ENCODE measurements at regions not wholly inside any gene's neighbourhood (a gene's known extent, or its start where the extent isn't known, plus 50 kb on each side); places are given as distances from the start of the nearest gene placed in this dataset.

DNA sequence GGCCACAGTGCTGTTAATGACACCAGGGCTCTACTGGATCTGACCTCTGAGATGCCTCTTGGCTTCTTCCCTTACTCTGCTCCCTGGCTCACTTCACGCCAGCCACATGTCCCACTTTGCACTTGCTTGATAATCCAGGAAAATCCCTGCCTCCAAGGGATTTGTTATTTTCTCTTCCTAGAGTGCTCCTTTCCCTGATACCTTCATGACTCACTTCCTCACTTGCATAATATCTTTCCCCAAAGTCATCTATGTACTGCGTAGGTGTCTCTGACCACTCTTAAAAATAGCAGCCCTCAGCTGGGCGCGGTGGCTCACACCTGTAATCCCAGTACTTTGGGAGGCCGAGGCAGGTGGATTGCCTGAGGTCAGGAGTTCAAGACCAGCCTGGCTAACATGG is 572.3 kb downstream of the PLCL1 start:
- Histone ChIP-seq H3K9me3 (replicated peaks; ENCODE audit: insufficient read depth, low read length) (no peaks in the 10 kb centered on the region), H2AFZ (ENCODE audit: low read length) (no peak overlapping the region), H3K4me2 (ENCODE audit: low read depth, low read length) (no peak overlapping the region), H3F3A (ENCODE audit: insufficient read depth, low read length) (peaks cover 9% of the 10 kb centered on the region), H3K27ac (ENCODE audit: low read length) (no peak overlapping the region), H3K9me2 (replicated peaks; ENCODE audit: insufficient read depth, low read length) (no peaks in the 10 kb centered on the region), H3K4me1 (ENCODE audit: low read length) (peaks cover 10% of the 10 kb centered on the region), H3K27me3 (replicated peaks; ENCODE audit: insufficient read depth, low read length) (peaks cover 92% of the 10 kb centered on the region), H3K79me2 (ENCODE audit: low read length) (no peaks in the 10 kb centered on the region), H4K20me1 (ENCODE audit: insufficient read depth, low read length) (peaks cover 21% of the 10 kb centered on the region), H3K9ac (ENCODE audit: low read length) (no peak overlapping the region), H3K4me3 (ENCODE audit: low read length) (no peak overlapping the region), H3K36me3 (replicated peaks; ENCODE audit: insufficient read depth, low read length) (no peaks in the 10 kb centered on the region)
- no peak for DNase-seq
- TF ChIP-seq CTCF (IDR thresholded peaks at IDR 0.05; ENCODE audit: low read length) (no peak), EZH2phosphoT487 (IDR thresholded peaks at IDR 0.05; ENCODE audit: low read length) (no peak), EZH2 (optimal IDR thresholded peaks at IDR 0.05; ENCODE audit: low read depth, low read length) (no peak)

DNA sequence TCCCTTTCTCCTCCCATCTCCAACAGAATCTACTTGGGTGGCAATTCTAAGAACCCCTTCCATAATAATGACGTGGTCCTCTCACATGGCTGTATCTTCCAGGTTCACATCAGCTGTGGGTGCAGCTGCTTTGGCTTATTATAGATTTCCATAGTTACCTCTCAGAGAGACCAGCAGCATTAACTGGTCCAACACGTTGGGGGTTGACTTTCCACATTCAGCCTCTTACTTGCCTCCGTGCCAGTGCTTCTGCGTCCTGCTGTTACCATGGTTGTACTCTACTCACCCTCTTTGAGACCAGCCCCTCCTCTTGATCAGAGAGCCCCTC is 570.7 kb downstream of the PLCL1 start:
- H3K9me3 ChIP-seq (replicated peaks; ENCODE audit: insufficient read depth, low read length) = no peaks in the 10 kb centered on the region
- no peak overlapping the region for H3K27ac ChIP-seq (ENCODE audit: low read length)
- H3K4me2 ChIP-seq (ENCODE audit: low read depth, low read length) = no peak overlapping the region
- H3K36me3 ChIP-seq (replicated peaks; ENCODE audit: insufficient read depth, low read length) = no peaks in the 10 kb centered on the region
- peaks cover 92% of the 10 kb centered on the region for H3K27me3 ChIP-seq (replicated peaks; ENCODE audit: insufficient read depth, low read length)
- TF ChIP-seq EZH2phosphoT487 (IDR thresholded peaks at IDR 0.05; ENCODE audit: low read length) (no peak), CTCF (IDR thresholded peaks at IDR 0.05; ENCODE audit: low read length) (no peak), EZH2 (optimal IDR thresholded peaks at IDR 0.05; ENCODE audit: low read depth, low read length) (no peak)
- no peak overlapping the region for H3K9ac ChIP-seq (ENCODE audit: low read length)
- no peaks in the 10 kb centered on the region for H3K79me2 ChIP-seq (ENCODE audit: low read length)
- DNase-seq = no peak
- peaks cover 27% of the 10 kb centered on the region for H4K20me1 ChIP-seq (ENCODE audit: insufficient read depth, low read length)
- H3K4me3 ChIP-seq (ENCODE audit: low read length) = no peak overlapping the region
- H2AFZ ChIP-seq (ENCODE audit: low read length) = no peak overlapping the region
- H3F3A ChIP-seq (ENCODE audit: insufficient read depth, low read length) = peaks cover 15% of the 10 kb centered on the region
- H3K9me2 ChIP-seq (replicated peaks; ENCODE audit: insufficient read depth, low read length) = no peaks in the 10 kb centered on the region
- peaks cover 13% of the 10 kb centered on the region for H3K4me1 ChIP-seq (ENCODE audit: low read length)

GRCh38 chr2:198374375-198375082 is 570.1 kb downstream of the PLCL1 start:
- H3K9me2 ChIP-seq (replicated peaks; ENCODE audit: insufficient read depth, low read length) = no peaks in the 10 kb centered on the region
- no peak overlapping the region for H2AFZ ChIP-seq (ENCODE audit: low read length)
- DNase-seq = peak; percentile 58
- H3K9ac ChIP-seq (ENCODE audit: low read length) = no peak overlapping the region
- no peak overlapping the region for H3K27ac ChIP-seq (ENCODE audit: low read length)
- TF ChIP-seq CTCF (IDR thresholded peaks at IDR 0.05; ENCODE audit: low read length) (peak; percentile 83), EZH2 (optimal IDR thresholded peaks at IDR 0.05; ENCODE audit: low read depth, low read length) (no peak)
- H3K27me3 ChIP-seq (replicated peaks; ENCODE audit: insufficient read depth, low read length) = peaks cover 93% of the 10 kb centered on the region
- H3K4me2 ChIP-seq (ENCODE audit: low read depth, low read length) = no peak overlapping the region
- no peak overlapping the region for H3K4me3 ChIP-seq (ENCODE audit: low read length)
- H3K4me1 ChIP-seq (ENCODE audit: low read length) = peaks cover 13% of the 10 kb centered on the region
- peaks cover 27% of the 10 kb centered on the region for H4K20me1 ChIP-seq (ENCODE audit: insufficient read depth, low read length)
- no peaks in the 10 kb centered on the region for H3K36me3 ChIP-seq (replicated peaks; ENCODE audit: insufficient read depth, low read length)
- no peaks in the 10 kb centered on the region for H3K9me3 ChIP-seq (replicated peaks; ENCODE audit: insufficient read depth, low read length)
- H3K79me2 ChIP-seq (ENCODE audit: low read length) = no peaks in the 10 kb centered on the region
- H3F3A ChIP-seq (ENCODE audit: insufficient read depth, low read length) = peaks cover 15% of the 10 kb centered on the region
